Fibroblast of lung (primary cell): ENCODE measurements at regions not wholly inside any gene's neighbourhood (a gene's known extent, or its start where the extent isn't known, plus 50 kb on each side); places are given as distances from the start of the nearest gene placed in this dataset.

Experiments
- DNase-seq, 2 donors: peaks; one replicate each; pipeline versions ENCODE4 v3.0.0 to v3.0.0-alpha.2; 2010; ENCODE audit warnings: low read depth in 2 of 2
- H2AFZ ChIP-seq: 2 replicates; pipeline ENCODE4 v1.5.1; 2012; ENCODE audit warnings: low read length, control low read depth, inconsistent platforms
- H3K27ac ChIP-seq: 2 replicates; pipeline ENCODE4 v1.5.1; 2011; ENCODE audit warnings: low read length, control low read depth; ENCODE audit not compliant: insufficient read depth
- H3K27me3 ChIP-seq: 2 replicates; pipeline ENCODE4 v1.5.1; 2011; ENCODE audit warnings: mild to moderate bottlenecking, low read length; ENCODE audit not compliant: control insufficient read depth, insufficient read depth
- H3K36me3 ChIP-seq: 2 replicates; pipeline ENCODE4 v1.5.1; 2011; ENCODE audit warnings: low read length; ENCODE audit not compliant: control insufficient read depth, insufficient read depth
- H3K4me1 ChIP-seq: 2 replicates; pipeline ENCODE4 v1.5.1; 2011; ENCODE audit warnings: low read length; ENCODE audit not compliant: control insufficient read depth, insufficient read depth; ENCODE audit errors: extremely low read depth
- H3K4me2 ChIP-seq: 2 replicates; pipeline ENCODE4 v1.5.1; 2011; ENCODE audit warnings: low read length, control low read depth; ENCODE audit not compliant: insufficient read depth; ENCODE audit errors: extremely low read depth
- H3K4me3 ChIP-seq, 4 experiments: fragments of 200-600 bp in 1 of 4; sonication (generic) in 1 of 4; replicated peaks in 1 of 4; 2 replicates each; pipeline ENCODE4 v1.5.1; 2011 to 2016; ENCODE audit warnings: low read length in 4 of 4, low read depth in 3 of 4, mild to moderate bottlenecking in 3 of 4, control low read depth in 2 of 4, inconsistent platforms in 1 of 4, mixed read lengths in 1 of 4; ENCODE audit not compliant: insufficient read depth in 1 of 4; ENCODE audit errors: control extremely low read depth in 1 of 4
- H3K79me2 ChIP-seq: 2 replicates; pipeline ENCODE4 v1.5.1; 2012; ENCODE audit warnings: mild to moderate bottlenecking, low read length, inconsistent platforms; ENCODE audit not compliant: control insufficient read depth, insufficient read depth
- H3K9ac ChIP-seq: 2 replicates; pipeline ENCODE4 v1.5.1; 2011; ENCODE audit warnings: mild to moderate bottlenecking, low read length, control low read depth; ENCODE audit not compliant: insufficient read depth
- H3K9me3 ChIP-seq: 2 replicates; pipeline ENCODE4 v1.5.1; 2012; ENCODE audit warnings: low read depth, low read length; ENCODE audit not compliant: control insufficient read depth, insufficient read depth
- H4K20me1 ChIP-seq: 2 replicates; pipeline ENCODE4 v1.5.1; 2011; ENCODE audit warnings: low read length; ENCODE audit not compliant: control insufficient read depth, insufficient read depth; ENCODE audit errors: extremely low read depth
- EZH2 ChIP-seq: IDR thresholded peaks from 2 replicates; pipeline ENCODE4 v1.5.1; 2012; ENCODE audit warnings: low read length, control low read depth, mild to moderate bottlenecking; ENCODE audit errors: missing control alignments
- TF ChIP-seq, protein P1 (sequence below), 2 donors: IDR thresholded peaks in 1 of 2; conservative IDR thresholded peaks in 1 of 2; 1 replicate in 1 of 2; 2 replicates in 1 of 2; pipeline ENCODE4 v1.5.1; 2011 to 2012; ENCODE audit warnings: low read length in 2 of 2, control low read depth in 1 of 2, inconsistent platforms in 1 of 2, low read depth in 1 of 2, mild to moderate bottlenecking in 1 of 2

GRCh38 chr1:94623560-94624148, 82.1 kb upstream of the F3 start:
- Histone ChIP-seq H2AFZ (no peak overlapping the region), H3K36me3 (no peaks in the 10 kb centered on the region), H3K9me3 (no peaks in the 10 kb centered on the region), H4K20me1 (no peaks in the 10 kb centered on the region), H3K79me2 (no peaks in the 10 kb centered on the region), H3K9ac (no peak overlapping the region), H3K4me2 (no peak overlapping the region), H3K27me3 (no peaks in the 10 kb centered on the region), H3K4me3 (no peak overlapping the region), H3K27ac (no peak overlapping the region), H3K4me1 (peaks cover 5% of the 10 kb centered on the region)
- DNase-seq: peak; percentile 51 to 87
- TF ChIP-seq EZH2: no peak

DNA sequence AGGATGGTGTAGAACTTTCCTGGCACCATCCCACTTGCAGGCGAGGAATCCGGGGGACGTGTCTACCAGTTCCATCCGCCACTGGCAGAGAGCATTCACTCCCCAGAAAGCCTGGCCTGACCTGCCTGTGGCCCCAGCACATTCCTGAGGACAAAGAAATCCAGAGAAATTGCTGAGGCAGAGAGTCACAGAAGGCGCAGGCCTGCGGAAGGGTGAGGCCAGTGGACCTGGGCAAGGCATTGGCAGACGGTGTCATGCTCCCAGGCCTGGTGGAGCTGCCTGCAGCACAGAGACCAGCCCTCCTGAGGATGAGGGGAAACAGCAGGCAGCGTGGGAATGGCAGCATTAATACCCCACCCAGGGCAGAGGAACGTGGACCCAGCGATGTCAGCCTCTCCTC, 81.2 kb upstream of the F3 start:
- Histone ChIP-seq H3K4me1 (peaks cover 5% of the 10 kb centered on the region), H3K4me2 (no peak overlapping the region), H3K4me3 (no peak overlapping the region), H3K27me3 (no peaks in the 10 kb centered on the region), H3K27ac (no peak overlapping the region), H2AFZ (no peak overlapping the region), H3K9me3 (no peaks in the 10 kb centered on the region), H3K9ac (no peak overlapping the region), H4K20me1 (no peaks in the 10 kb centered on the region), H3K79me2 (no peaks in the 10 kb centered on the region), H3K36me3 (no peaks in the 10 kb centered on the region)
- TF ChIP-seq, protein P1, sequence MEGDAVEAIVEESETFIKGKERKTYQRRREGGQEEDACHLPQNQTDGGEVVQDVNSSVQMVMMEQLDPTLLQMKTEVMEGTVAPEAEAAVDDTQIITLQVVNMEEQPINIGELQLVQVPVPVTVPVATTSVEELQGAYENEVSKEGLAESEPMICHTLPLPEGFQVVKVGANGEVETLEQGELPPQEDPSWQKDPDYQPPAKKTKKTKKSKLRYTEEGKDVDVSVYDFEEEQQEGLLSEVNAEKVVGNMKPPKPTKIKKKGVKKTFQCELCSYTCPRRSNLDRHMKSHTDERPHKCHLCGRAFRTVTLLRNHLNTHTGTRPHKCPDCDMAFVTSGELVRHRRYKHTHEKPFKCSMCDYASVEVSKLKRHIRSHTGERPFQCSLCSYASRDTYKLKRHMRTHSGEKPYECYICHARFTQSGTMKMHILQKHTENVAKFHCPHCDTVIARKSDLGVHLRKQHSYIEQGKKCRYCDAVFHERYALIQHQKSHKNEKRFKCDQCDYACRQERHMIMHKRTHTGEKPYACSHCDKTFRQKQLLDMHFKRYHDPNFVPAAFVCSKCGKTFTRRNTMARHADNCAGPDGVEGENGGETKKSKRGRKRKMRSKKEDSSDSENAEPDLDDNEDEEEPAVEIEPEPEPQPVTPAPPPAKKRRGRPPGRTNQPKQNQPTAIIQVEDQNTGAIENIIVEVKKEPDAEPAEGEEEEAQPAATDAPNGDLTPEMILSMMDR (conservative IDR thresholded peaks at IDR 0.05 in 1 of 2, IDR thresholded peaks at IDR 0.05 in 1 of 2; ENCODE audit: low read depth in 1 of 2, low read length in 2 of 2): no peak
- no peak for TF ChIP-seq EZH2
- peak; percentile 58 to 96 for DNase-seq

GRCh38 chr1:94621802-94622201, 80.2 kb upstream of the F3 start:
- peaks cover 5% of the 10 kb centered on the region for H3K4me1 ChIP-seq
- H3K79me2 ChIP-seq: no peaks in the 10 kb centered on the region
- no peaks in the 10 kb centered on the region for H3K36me3 ChIP-seq
- no peak overlapping the region for H3K9ac ChIP-seq
- H3K27me3 ChIP-seq: no peaks in the 10 kb centered on the region
- no peak overlapping the region for H3K4me2 ChIP-seq
- H3K27ac ChIP-seq: no peak overlapping the region
- TF ChIP-seq EZH2: no peak
- TF ChIP-seq, protein P1 (conservative IDR thresholded peaks at IDR 0.05 in 1 of 2, IDR thresholded peaks at IDR 0.05 in 1 of 2; ENCODE audit: low read depth in 1 of 2, low read length in 2 of 2): no peak
- no peak for DNase-seq
- H3K9me3 ChIP-seq: no peaks in the 10 kb centered on the region
- H4K20me1 ChIP-seq: no peaks in the 10 kb centered on the region
- H2AFZ ChIP-seq: no peak overlapping the region
- no peak overlapping the region for H3K4me3 ChIP-seq
